Testis (tissue), 2 donors: ENCODE measurements at regions not wholly inside any gene's neighbourhood (a gene's known extent, or its start where the extent isn't known, plus 50 kb on each side); places are given as distances from the start of the nearest gene placed in this dataset.

Experiments
- DNase-seq: peaks from one replicate; pipeline ENCODE4 v3.0.0-alpha.2; 2019
- H3K27ac ChIP-seq, 2 donors: fragments of 200-600 bp; sonication (generic); one replicate each; pipeline ENCODE4 v1.5.1; 2019
- H3K27me3 ChIP-seq: fragments of 200-600 bp; sonication (generic); one replicate; pipeline ENCODE4 v1.5.1; 2019
- H3K36me3 ChIP-seq: fragments of 200-600 bp; sonication (generic); one replicate; pipeline ENCODE4 v1.5.1; 2017; ENCODE audit warnings: low read depth; ENCODE audit errors: missing control alignments
- H3K4me1 ChIP-seq: fragments of 200-600 bp; sonication (generic); one replicate; pipeline ENCODE4 v1.5.1; 2019
- H3K4me3 ChIP-seq, 2 donors: fragments of 200-600 bp; sonication (generic); one replicate each; pipeline ENCODE4 v1.5.1; 2017 to 2019
- H3K9me3 ChIP-seq: fragments of 200-600 bp; sonication (generic); one replicate; pipeline ENCODE4 v1.5.1; 2017
- CTCF ChIP-seq, 3 experiments: fragments of 450-650 bp in 2 of 3; fragments of 200-600 bp in 1 of 3; sonication (generic) in 1 of 3; IDR thresholded peaks; one replicate each; pipeline ENCODE4 v1.5.1; 2016 to 2019; ENCODE audit warnings: antibody characterized with exemption in 3 of 3, mild to moderate bottlenecking in 2 of 3, moderate library complexity in 1 of 3
- POLR2A ChIP-seq: fragments of 450-650 bp; IDR thresholded peaks from one replicate; pipeline ENCODE4 v1.6.1; 2017; ENCODE audit warnings: antibody characterized with exemption, mild to moderate bottlenecking, moderate library complexity
- WGBS, 2 donors: methylation state at CpG; one replicate each; pipeline ENCODE4 v1.1.5; 2018; 5-methylcytosine and 5-hydroxymethylcytosine counted together
- intact Hi-C: fragments of 100-400 bp; cut with DNase I; formaldehyde crosslinking; loops from one replicate; pipeline ENCODE4 v1.15.1; 2023; ENCODE audit warnings: low total_unique reads

- Histone ChIP-seq H3K4me3 (no peak overlapping the region), H3K9me3 (no peaks in the 10 kb centered on the region), H3K36me3 (no peaks in the 10 kb centered on the region), H3K4me1 (no peaks in the 10 kb centered on the region), H3K27ac (no peak overlapping the region), H3K27me3 (no peaks in the 10 kb centered on the region)
- DNase-seq: no peak
- no peak for TF ChIP-seq CTCF (IDR thresholded peaks at IDR 0.05)
- TF ChIP-seq POLR2A: no peak
- intact Hi-C loops: no loop called here
- WGBS, 2 donors: 73 to 80% methylated on average over 2 of the region's 2 CpGs
These were observed 270.9 kb downstream of the ALX1 start for GRCh38 chr12:85550924-85551323.

GRCh38 chr12:85552461-85552860, 272.4 kb downstream of the ALX1 start:
- 92 to 95% methylated on average over 3 of the region's 3 CpGs for WGBS, 2 donors
- no peaks in the 10 kb centered on the region for H3K9me3 ChIP-seq
- intact Hi-C loops: no loop called here
- no peak for DNase-seq
- no peaks in the 10 kb centered on the region for H3K36me3 ChIP-seq
- H3K4me1 ChIP-seq: no peaks in the 10 kb centered on the region
- TF ChIP-seq CTCF (IDR thresholded peaks at IDR 0.05) (no peak), POLR2A (no peak)
- no peak overlapping the region for H3K4me3 ChIP-seq
- H3K27me3 ChIP-seq: no peaks in the 10 kb centered on the region
- H3K27ac ChIP-seq: no peak overlapping the region

- H3K9me3 ChIP-seq: no peaks in the 10 kb centered on the region
- intact Hi-C loops: no loop called here
- WGBS, 2 donors: 84 to 90% methylated on average over 1 of the region's 1 CpG
- H3K36me3 ChIP-seq: no peaks in the 10 kb centered on the region
- H3K4me3 ChIP-seq: no peak overlapping the region
- no peaks in the 10 kb centered on the region for H3K4me1 ChIP-seq
- H3K27me3 ChIP-seq: no peaks in the 10 kb centered on the region
- TF ChIP-seq CTCF (IDR thresholded peaks at IDR 0.05) (no peak), POLR2A (no peak)
- H3K27ac ChIP-seq: no peak overlapping the region
- DNase-seq: no peak
These were observed 277.8 kb downstream of the ALX1 start for GRCh38 chr12:85557850-85558249.

DNA sequence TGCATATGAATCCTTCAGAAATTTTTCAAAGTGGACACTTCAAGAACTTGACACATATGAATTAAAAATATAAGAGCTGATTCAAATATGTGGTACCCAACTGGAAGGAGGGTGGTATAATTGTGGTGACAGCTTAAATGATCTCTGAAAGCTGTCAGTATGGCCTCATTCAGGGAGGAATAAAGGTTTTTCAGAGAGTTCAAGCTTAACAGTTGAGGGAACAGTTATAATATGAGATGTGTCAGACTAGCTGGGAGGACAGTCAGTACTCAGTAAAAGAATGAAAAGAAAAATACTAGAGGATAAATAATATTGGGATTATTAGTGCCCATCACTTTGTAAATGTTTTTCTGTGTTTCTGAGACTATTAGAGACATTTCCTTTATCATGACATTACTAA, 277.5 kb downstream of the RASSF9 start:
- Histone ChIP-seq H3K36me3 (no peaks in the 10 kb centered on the region), H3K4me3 (no peak overlapping the region), H3K27ac (no peak overlapping the region), H3K27me3 (no peaks in the 10 kb centered on the region), H3K4me1 (no peaks in the 10 kb centered on the region), H3K9me3 (no peaks in the 10 kb centered on the region)
- intact Hi-C loops: no loop called here
- DNase-seq: no peak
- TF ChIP-seq POLR2A (no peak), CTCF (IDR thresholded peaks at IDR 0.05) (no peak)

- H3K4me3 ChIP-seq: no peak overlapping the region
- 66 to 70% methylated on average over 2 of the region's 2 CpGs for WGBS, 2 donors
- DNase-seq: no peak
- H3K4me1 ChIP-seq: no peaks in the 10 kb centered on the region
- no peak for TF ChIP-seq CTCF (IDR thresholded peaks at IDR 0.05)
- TF ChIP-seq POLR2A: no peak
- H3K27ac ChIP-seq: no peak overlapping the region
- no peaks in the 10 kb centered on the region for H3K27me3 ChIP-seq
- H3K36me3 ChIP-seq: no peaks in the 10 kb centered on the region
- no peaks in the 10 kb centered on the region for H3K9me3 ChIP-seq
- intact Hi-C loops: no loop called here
These were observed 277.1 kb downstream of the RASSF9 start for GRCh38 chr12:85559127-85559526.
